ENCODE measurements at regions not wholly inside any gene's neighbourhood (a gene's known extent, or its start where the extent isn't known, plus 50 kb on each side); places are given as distances from the start of the nearest gene placed in this dataset.

GRCh38 chr14:53360829-53361228 lies 207.7 kb upstream of the DDHD1 start:
- Histone ChIP-seq H3K27me3 (ENCODE audit: control insufficient read depth in 2 of 2, insufficient read depth in 2 of 2, low read length in 2 of 2) (no peaks in the 10 kb centered on the region), H3K9me3 (ENCODE audit: control insufficient read depth in 2 of 3, low read length in 3 of 3) (no peaks in the 10 kb centered on the region), H3K4me3 (ENCODE audit: low read length) (no peak overlapping the region), H3K27ac (ENCODE audit: low read depth, low read length) (no peak overlapping the region), H3K4me1 (ENCODE audit: control insufficient read depth in 2 of 2, insufficient read depth in 2 of 2, low read length in 2 of 2) (no peaks in the 10 kb centered on the region), H3K36me3 (ENCODE audit: control insufficient read depth in 2 of 3, insufficient read depth in 3 of 3, low read length in 3 of 3) (no peaks in the 10 kb centered on the region)
- Mint-ChIP-seq H3K9me3 (peaks cover 3 to 32% (median 9%) of the 10 kb centered on the region in 11 donors), H3K27ac (no peak overlapping the region), H3K4me1 (no peaks in the 10 kb centered on the region), H3K36me3 (peaks cover 0 to 14% (median 8%) of the 10 kb centered on the region in 5 donors), H3K4me3 (no peak overlapping the region), H3K27me3 (no peaks in the 10 kb centered on the region)
- ChIA-PET CTCF (no interaction called here), POLR2A (no interaction called here)
- ATAC-seq (no peak), DNase-seq (no peak)
- intact Hi-C loops (cut with micrococcal nuclease): no loop called here

- ChIA-PET POLR2A (no interaction called here), CTCF (no interaction called here)
- Histone ChIP-seq H3K27ac (ENCODE audit: low read depth, low read length) (no peak overlapping the region), H3K4me1 (ENCODE audit: control insufficient read depth in 2 of 2, insufficient read depth in 2 of 2, low read length in 2 of 2) (no peaks in the 10 kb centered on the region), H3K27me3 (ENCODE audit: control insufficient read depth in 2 of 2, insufficient read depth in 2 of 2, low read length in 2 of 2) (no peaks in the 10 kb centered on the region), H3K9me3 (ENCODE audit: control insufficient read depth in 2 of 3, low read length in 3 of 3) (no peaks in the 10 kb centered on the region), H3K36me3 (ENCODE audit: control insufficient read depth in 2 of 3, insufficient read depth in 3 of 3, low read length in 3 of 3) (no peaks in the 10 kb centered on the region), H3K4me3 (ENCODE audit: low read length) (no peak overlapping the region)
- Mint-ChIP-seq H3K36me3 (peaks cover 0 to 14% (median 8%) of the 10 kb centered on the region in 5 donors), H3K9me3 (peaks cover 0 to 21% (median 7%) of the 10 kb centered on the region in 11 donors), H3K4me1 (no peaks in the 10 kb centered on the region), H3K4me3 (no peak overlapping the region), H3K27me3 (no peaks in the 10 kb centered on the region), H3K27ac (no peak overlapping the region)
- DNase-seq (no peak), ATAC-seq (no peak)
- intact Hi-C loops (cut with micrococcal nuclease): no loop called here
Measured at GRCh38 chr14:53358166-53358565, 205.0 kb upstream of the DDHD1 start.

GRCh38 chr14:53356361-53357150 lies 203.4 kb upstream of the DDHD1 start:
- H3K4me1 ChIP-seq (ENCODE audit: control insufficient read depth in 2 of 2, insufficient read depth in 2 of 2, low read length in 2 of 2): no peaks in the 10 kb centered on the region
- H3K9me3 Mint-ChIP-seq: peaks cover 0 to 9% (median 2%) of the 10 kb centered on the region in 11 donors
- ATAC-seq: no peak
- H3K9me3 ChIP-seq (ENCODE audit: control insufficient read depth in 2 of 3, low read length in 3 of 3): no peaks in the 10 kb centered on the region
- intact Hi-C loops (cut with micrococcal nuclease): no loop called here
- H3K27ac Mint-ChIP-seq: no peak overlapping the region
- ChIA-PET CTCF (no interaction called here), POLR2A (no interaction called here)
- H3K27ac ChIP-seq (ENCODE audit: low read depth, low read length): no peak overlapping the region
- H3K4me3 ChIP-seq (ENCODE audit: low read length): no peak overlapping the region
- DNase-seq: no peak
- H3K4me1 Mint-ChIP-seq: no peaks in the 10 kb centered on the region
- H3K36me3 Mint-ChIP-seq: peaks cover 0 to 15% (median 4%) of the 10 kb centered on the region in 5 donors
- H3K36me3 ChIP-seq (ENCODE audit: control insufficient read depth in 2 of 3, insufficient read depth in 3 of 3, low read length in 3 of 3): no peaks in the 10 kb centered on the region
- H3K27me3 Mint-ChIP-seq: no peaks in the 10 kb centered on the region
- H3K27me3 ChIP-seq (ENCODE audit: control insufficient read depth in 2 of 2, insufficient read depth in 2 of 2, low read length in 2 of 2): no peaks in the 10 kb centered on the region
- H3K4me3 Mint-ChIP-seq: no peak overlapping the region

GRCh38 chr14:53355581-53356112 lies 202.5 kb upstream of the DDHD1 start:
- no peaks in the 10 kb centered on the region for H3K27me3 Mint-ChIP-seq
- ATAC-seq (no peak), DNase-seq (no peak)
- peaks cover 0 to 8% (median 2%) of the 10 kb centered on the region in 11 donors for H3K9me3 Mint-ChIP-seq
- H3K27ac Mint-ChIP-seq: no peak overlapping the region
- H3K36me3 Mint-ChIP-seq: peaks cover 0 to 18% (median 8%) of the 10 kb centered on the region in 5 donors
- H3K4me1 Mint-ChIP-seq: no peaks in the 10 kb centered on the region
- H3K36me3 ChIP-seq (ENCODE audit: control insufficient read depth in 2 of 3, insufficient read depth in 3 of 3, low read length in 3 of 3): no peaks in the 10 kb centered on the region
- intact Hi-C loops (cut with micrococcal nuclease): no loop called here
- no peak overlapping the region for H3K27ac ChIP-seq (ENCODE audit: low read depth, low read length)
- ChIA-PET POLR2A (no interaction called here), CTCF (no interaction called here)
- no peak overlapping the region for H3K4me3 ChIP-seq (ENCODE audit: low read length)
- no peaks in the 10 kb centered on the region for H3K9me3 ChIP-seq (ENCODE audit: control insufficient read depth in 2 of 3, low read length in 3 of 3)
- H3K4me3 Mint-ChIP-seq: no peak overlapping the region
- H3K4me1 ChIP-seq (ENCODE audit: control insufficient read depth in 2 of 2, insufficient read depth in 2 of 2, low read length in 2 of 2): no peaks in the 10 kb centered on the region
- no peaks in the 10 kb centered on the region for H3K27me3 ChIP-seq (ENCODE audit: control insufficient read depth in 2 of 2, insufficient read depth in 2 of 2, low read length in 2 of 2)

GRCh38 chr14:53354336-53354735 lies 201.2 kb upstream of the DDHD1 start:
- ATAC-seq (no peak), DNase-seq (no peak)
- Histone ChIP-seq H3K9me3 (ENCODE audit: control insufficient read depth in 2 of 3, low read length in 3 of 3) (no peaks in the 10 kb centered on the region), H3K27ac (ENCODE audit: low read depth, low read length) (no peak overlapping the region), H3K4me3 (ENCODE audit: low read length) (no peak overlapping the region), H3K4me1 (ENCODE audit: control insufficient read depth in 2 of 2, insufficient read depth in 2 of 2, low read length in 2 of 2) (no peaks in the 10 kb centered on the region), H3K36me3 (ENCODE audit: control insufficient read depth in 2 of 3, insufficient read depth in 3 of 3, low read length in 3 of 3) (no peaks in the 10 kb centered on the region), H3K27me3 (ENCODE audit: control insufficient read depth in 2 of 2, insufficient read depth in 2 of 2, low read length in 2 of 2) (no peaks in the 10 kb centered on the region)
- Mint-ChIP-seq H3K36me3 (peaks cover 0 to 10% (median 3%) of the 10 kb centered on the region in 5 donors), H3K27me3 (no peaks in the 10 kb centered on the region), H3K4me1 (no peaks in the 10 kb centered on the region), H3K27ac (no peak overlapping the region), H3K9me3 (peaks cover 0 to 4% (median 0%) of the 10 kb centered on the region in 11 donors), H3K4me3 (no peak overlapping the region)
- POLR2A ChIA-PET: no interaction called here
- intact Hi-C loops (cut with micrococcal nuclease): no loop called here
- CTCF ChIA-PET: no interaction called here

GRCh38 chr14:53350866-53351265 lies 197.7 kb upstream of the DDHD1 start:
- Histone ChIP-seq H3K27ac (ENCODE audit: low read depth, low read length) (no peak overlapping the region), H3K36me3 (ENCODE audit: control insufficient read depth in 2 of 3, insufficient read depth in 3 of 3, low read length in 3 of 3) (no peaks in the 10 kb centered on the region), H3K4me3 (ENCODE audit: low read length) (no peak overlapping the region), H3K27me3 (ENCODE audit: control insufficient read depth in 2 of 2, insufficient read depth in 2 of 2, low read length in 2 of 2) (no peaks in the 10 kb centered on the region), H3K9me3 (ENCODE audit: control insufficient read depth in 2 of 3, low read length in 3 of 3) (no peaks in the 10 kb centered on the region), H3K4me1 (ENCODE audit: control insufficient read depth in 2 of 2, insufficient read depth in 2 of 2, low read length in 2 of 2) (no peaks in the 10 kb centered on the region)
- no peak for ATAC-seq
- DNase-seq: no peak
- ChIA-PET POLR2A (no interaction called here), CTCF (no interaction called here)
- intact Hi-C loops (cut with micrococcal nuclease): no loop called here
- no peak overlapping the region for H3K27ac Mint-ChIP-seq
- H3K36me3 Mint-ChIP-seq: peaks cover 0 to 10% (median 0%) of the 10 kb centered on the region in 5 donors
- H3K27me3 Mint-ChIP-seq: no peaks in the 10 kb centered on the region
- H3K4me1 Mint-ChIP-seq: no peaks in the 10 kb centered on the region
- no peak overlapping the region for H3K4me3 Mint-ChIP-seq
- H3K9me3 Mint-ChIP-seq: no peaks in the 10 kb centered on the region

GRCh38 chr14:53350429-53350828 lies 197.3 kb upstream of the DDHD1 start:
- Mint-ChIP-seq H3K27me3 (no peaks in the 10 kb centered on the region), H3K36me3 (peaks cover 0 to 10% (median 0%) of the 10 kb centered on the region in 5 donors), H3K4me1 (no peaks in the 10 kb centered on the region), H3K9me3 (no peaks in the 10 kb centered on the region), H3K4me3 (no peak overlapping the region), H3K27ac (no peak overlapping the region)
- intact Hi-C loops (cut with micrococcal nuclease): no loop called here
- Histone ChIP-seq H3K27ac (ENCODE audit: low read depth, low read length) (no peak overlapping the region), H3K27me3 (ENCODE audit: control insufficient read depth in 2 of 2, insufficient read depth in 2 of 2, low read length in 2 of 2) (no peaks in the 10 kb centered on the region), H3K4me1 (ENCODE audit: control insufficient read depth in 2 of 2, insufficient read depth in 2 of 2, low read length in 2 of 2) (no peaks in the 10 kb centered on the region), H3K4me3 (ENCODE audit: low read length) (no peak overlapping the region), H3K36me3 (ENCODE audit: control insufficient read depth in 2 of 3, insufficient read depth in 3 of 3, low read length in 3 of 3) (no peaks in the 10 kb centered on the region), H3K9me3 (ENCODE audit: control insufficient read depth in 2 of 3, low read length in 3 of 3) (no peaks in the 10 kb centered on the region)
- ChIA-PET POLR2A (no interaction called here), CTCF (no interaction called here)
- no peak for ATAC-seq
- no peak for DNase-seq
